Inflammatory macrophage (primary cell): ENCODE measurements at regions not wholly inside any gene's neighbourhood (a gene's known extent, or its start where the extent isn't known, plus 50 kb on each side); places are given as distances from the start of the nearest gene placed in this dataset.
"Not testable (repeated sequence)": the region's sequence is repeated elsewhere in the genome, so short reads cannot be mapped to it uniquely, and the experiment has no call there.

ENCODE experiments used
- DNase-seq, 2 donors: peaks; one replicate each; pipeline ENCODE4 v3.0.0-alpha.2; 2020 to 2022

GRCh38 chr15:24324096-24324495 is 351.5 kb upstream of the NPAP1 start:
- not testable (repeated sequence) for DNase-seq

GRCh38 chr15:24326513-24326912 is 349.1 kb upstream of the NPAP1 start:
- DNase-seq = not testable (repeated sequence)

GRCh38 chr15:24331964-24332363 is 343.6 kb upstream of the NPAP1 start:
- not testable (repeated sequence) for DNase-seq

- DNase-seq = not testable (repeated sequence)
Observed at GRCh38 chr15:24341876-24342275, 333.7 kb upstream of the NPAP1 start.

- not testable (repeated sequence) for DNase-seq
Observed at GRCh38 chr15:24352777-24353176, 322.8 kb upstream of the NPAP1 start.

GRCh38 chr15:24381103-24381502 is 294.5 kb upstream of the NPAP1 start:
- not testable (repeated sequence) for DNase-seq

- DNase-seq = not testable (repeated sequence)
Observed at GRCh38 chr15:24385258-24385657, 290.3 kb upstream of the NPAP1 start.

GRCh38 chr15:24394303-24394702 is 281.3 kb upstream of the NPAP1 start:
- DNase-seq = no peak

- DNase-seq = not testable (repeated sequence)
Observed at GRCh38 chr15:24412649-24413048, 262.9 kb upstream of the NPAP1 start.

GRCh38 chr15:24426286-24427054 is 249.1 kb upstream of the NPAP1 start:
- DNase-seq = not testable (repeated sequence)

- not testable (repeated sequence) for DNase-seq
Observed at GRCh38 chr15:24427055-24427400, 248.5 kb upstream of the NPAP1 start.

- DNase-seq = not testable (repeated sequence)
Observed at GRCh38 chr15:24435075-24435820, 240.3 kb upstream of the NPAP1 start.

GRCh38 chr15:24437270-24437669 is 238.3 kb upstream of the NPAP1 start:
- not testable (repeated sequence) for DNase-seq

GRCh38 chr15:24437735-24438134 is 237.8 kb upstream of the NPAP1 start:
- not testable (repeated sequence) for DNase-seq

GRCh38 chr15:24477107-24478025 is 198.2 kb upstream of the NPAP1 start:
- not testable (repeated sequence) for DNase-seq

GRCh38 chr15:24485885-24486567 is 189.5 kb upstream of the NPAP1 start:
- not testable (repeated sequence) for DNase-seq

GRCh38 chr15:24488164-24488907 is 187.2 kb upstream of the NPAP1 start:
- not testable (repeated sequence) for DNase-seq

- DNase-seq = not testable (repeated sequence)
Observed at GRCh38 chr15:24505216-24505615, 170.4 kb upstream of the NPAP1 start.

- DNase-seq = not testable (repeated sequence)
Observed at GRCh38 chr15:24509714-24510113, 165.9 kb upstream of the NPAP1 start.

GRCh38 chr15:24511598-24511997 is 164.0 kb upstream of the NPAP1 start:
- DNase-seq = not testable (repeated sequence)

- DNase-seq = not testable (repeated sequence)
Observed at GRCh38 chr15:24518772-24519171, 156.8 kb upstream of the NPAP1 start.
